ENCODE measurements at regions not wholly inside any gene's neighbourhood (a gene's known extent, or its start where the extent isn't known, plus 50 kb on each side); places are given as distances from the start of the nearest gene placed in this dataset.

DNA sequence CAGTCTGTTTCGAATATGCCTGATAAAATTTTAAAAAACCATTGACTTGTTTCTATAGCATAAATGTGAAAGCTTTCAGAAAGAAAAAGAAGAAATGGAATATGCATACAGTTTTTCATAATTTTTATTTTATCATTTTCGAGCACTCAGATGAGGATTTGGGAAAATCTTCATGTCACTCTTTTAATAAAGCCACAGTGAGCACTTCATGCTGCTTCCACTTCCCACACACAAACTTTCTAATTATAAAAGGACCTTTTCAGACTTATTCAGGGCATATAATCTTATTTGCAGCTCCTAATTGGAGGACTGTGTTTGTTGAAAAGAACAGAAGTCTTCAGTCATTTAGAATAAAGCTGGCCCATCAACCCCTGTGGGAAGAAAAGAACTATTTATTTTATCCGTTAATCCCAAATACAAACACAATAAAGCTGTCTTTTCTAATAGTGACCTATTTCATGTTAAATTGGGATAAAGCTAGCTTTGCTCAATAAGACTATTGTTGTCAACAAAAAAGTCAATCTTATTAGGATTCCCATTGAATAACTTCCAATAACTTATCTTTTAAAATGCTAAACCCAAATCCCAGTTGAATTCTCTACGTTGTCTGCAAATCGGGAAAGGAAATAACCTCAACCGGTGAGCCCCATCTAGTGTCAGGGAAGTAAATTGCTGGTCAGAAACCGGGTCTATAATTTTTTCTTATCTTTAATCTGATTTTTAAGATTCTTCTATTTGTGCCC is 211.5 kb downstream of the PDGFRA start:
- H3K4me3 ChIP-seq: no peak overlapping the region
- ATAC-seq (no peak), DNase-seq (ENCODE audit: extremely low read depth in 1 of 4, low spot score in 3 of 4) (peak; percentile 19 to 45 (median 40)), FAIRE-seq (no peak)
- no peak overlapping the region for H3K9ac ChIP-seq (ENCODE audit: insufficient read depth in 1 of 2, low read depth in 2 of 2, low read length in 2 of 2)
- no peaks in the 10 kb centered on the region for H4K20me1 ChIP-seq (replicated peaks; ENCODE audit: control insufficient read depth, insufficient read depth, low read length)
- H3K27ac ChIP-seq (ENCODE audit: extremely low read depth, low read depth, low read length): no peak overlapping the region
- H2AFZ ChIP-seq (ENCODE audit: low read depth, low read length): peak overlapping the region; percentile 7; the same call in 1 of the 2 replicates
- no peaks in the 10 kb centered on the region for H3K9me3 ChIP-seq (replicated peaks; ENCODE audit: control insufficient read depth, insufficient read depth, low read depth, low read length)
- in situ Hi-C loops (cut with MboI): no loop called here
- 24% methylated on average over 7 of the region's 7 CpGs for WGBS (ENCODE audit: insufficient coverage, low coverage, missing lambda C conversion rate)
- H3K4me1 ChIP-seq (replicated peaks in 1 of 2; ENCODE audit: control insufficient read depth in 2 of 2, insufficient read depth in 2 of 2, low read length in 2 of 2): no peaks in the 10 kb centered on the region
- no peaks in the 10 kb centered on the region for H3K36me3 ChIP-seq (ENCODE audit: control insufficient read depth, insufficient read depth, low read length)
- no peaks in the 10 kb centered on the region for H3K27me3 ChIP-seq (ENCODE audit: control insufficient read depth in 2 of 2, insufficient read depth in 2 of 2, low read length in 2 of 2)
- intact Hi-C loops (cut with micrococcal nuclease): no loop called here
- BruUV-seq (replicated peaks): no TSS peak
- no peaks in the 10 kb centered on the region for H3K79me2 ChIP-seq (ENCODE audit: control insufficient read depth, insufficient read depth, low read length)
- no peaks in the 10 kb centered on the region for H3K9me1 ChIP-seq (ENCODE audit: control insufficient read depth, insufficient read depth, low read length)
- H3K4me2 ChIP-seq (ENCODE audit: insufficient read depth, low read length): no peak overlapping the region
- POLR2A ChIA-PET: no interaction called here
- CTCF ChIA-PET (ENCODE audit: low intra/inter-chr PET ratio): interaction anchor here (1.8 kb wide), 1 partner anchor 117 kb away, joined by 10 read pairs; no protein-coding TSS in a partner anchor
- TF ChIP-seq ZNF354B (CRISPR knock-in tag; IDR thresholded peaks at IDR 0.05): no peak
- TF ChIP-seq REST (IDR thresholded peaks at IDR 0.05; ENCODE audit: borderline replicate concordance): peak; percentile 21; the same call in 1 of the 2 replicates
- no peak for TF ChIP-seq REST (CRISPR knock-in tag; IDR thresholded peaks at IDR 0.05; ENCODE audit: low read depth)
- peak; percentile 52 to 63 for TF ChIP-seq RAD21 (CRISPR knock-in tag; conservative IDR thresholded peaks at IDR 0.05 in 1 of 2, IDR thresholded peaks at IDR 0.05 in 1 of 2)
- TF ChIP-seq, protein P1, sequence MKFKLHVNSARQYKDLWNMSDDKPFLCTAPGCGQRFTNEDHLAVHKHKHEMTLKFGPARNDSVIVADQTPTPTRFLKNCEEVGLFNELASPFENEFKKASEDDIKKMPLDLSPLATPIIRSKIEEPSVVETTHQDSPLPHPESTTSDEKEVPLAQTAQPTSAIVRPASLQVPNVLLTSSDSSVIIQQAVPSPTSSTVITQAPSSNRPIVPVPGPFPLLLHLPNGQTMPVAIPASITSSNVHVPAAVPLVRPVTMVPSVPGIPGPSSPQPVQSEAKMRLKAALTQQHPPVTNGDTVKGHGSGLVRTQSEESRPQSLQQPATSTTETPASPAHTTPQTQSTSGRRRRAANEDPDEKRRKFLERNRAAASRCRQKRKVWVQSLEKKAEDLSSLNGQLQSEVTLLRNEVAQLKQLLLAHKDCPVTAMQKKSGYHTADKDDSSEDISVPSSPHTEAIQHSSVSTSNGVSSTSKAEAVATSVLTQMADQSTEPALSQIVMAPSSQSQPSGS (CRISPR knock-in tag; IDR thresholded peaks at IDR 0.05): no peak
- TF ChIP-seq DEAF1 (CRISPR knock-in tag; IDR thresholded peaks at IDR 0.05): peak; percentile 61
- TF ChIP-seq SMC3 (conservative IDR thresholded peaks at IDR 0.05; ENCODE audit: insufficient read depth, low read depth, low read length): 0 out of 2 replicates have a peak, but pooled peaks have one; percentile 16
